Hepatic stellate cell (primary cell): ENCODE measurements at regions not wholly inside any gene's neighbourhood (a gene's known extent, or its start where the extent isn't known, plus 50 kb on each side); places are given as distances from the start of the nearest gene placed in this dataset.

ENCODE experiments used
- DNase-seq: peaks from one replicate; pipeline ENCODE4 v3.0.0; 2011; ENCODE audit warnings: low spot score

- no peak for DNase-seq
These were observed 179.9 kb downstream of the ZIC1 start for GRCh38 chr3:147589016-147589415.

GRCh38 chr3:147604136-147604535 lies 195.0 kb downstream of the ZIC1 start:
- no peak for DNase-seq

- no peak for DNase-seq
These were observed 204.6 kb downstream of the ZIC1 start for GRCh38 chr3:147613725-147614124.

- no peak for DNase-seq
These were observed 205.0 kb downstream of the ZIC1 start for GRCh38 chr3:147614210-147614609.

GRCh38 chr3:147615035-147615434 lies 205.9 kb downstream of the ZIC1 start:
- no peak for DNase-seq

GRCh38 chr3:147616998-147617619 lies 207.9 kb downstream of the ZIC1 start:
- DNase-seq, result peak; percentile 3

- no peak for DNase-seq
These were observed 209.5 kb downstream of the ZIC1 start for GRCh38 chr3:147618691-147619090.

DNA sequence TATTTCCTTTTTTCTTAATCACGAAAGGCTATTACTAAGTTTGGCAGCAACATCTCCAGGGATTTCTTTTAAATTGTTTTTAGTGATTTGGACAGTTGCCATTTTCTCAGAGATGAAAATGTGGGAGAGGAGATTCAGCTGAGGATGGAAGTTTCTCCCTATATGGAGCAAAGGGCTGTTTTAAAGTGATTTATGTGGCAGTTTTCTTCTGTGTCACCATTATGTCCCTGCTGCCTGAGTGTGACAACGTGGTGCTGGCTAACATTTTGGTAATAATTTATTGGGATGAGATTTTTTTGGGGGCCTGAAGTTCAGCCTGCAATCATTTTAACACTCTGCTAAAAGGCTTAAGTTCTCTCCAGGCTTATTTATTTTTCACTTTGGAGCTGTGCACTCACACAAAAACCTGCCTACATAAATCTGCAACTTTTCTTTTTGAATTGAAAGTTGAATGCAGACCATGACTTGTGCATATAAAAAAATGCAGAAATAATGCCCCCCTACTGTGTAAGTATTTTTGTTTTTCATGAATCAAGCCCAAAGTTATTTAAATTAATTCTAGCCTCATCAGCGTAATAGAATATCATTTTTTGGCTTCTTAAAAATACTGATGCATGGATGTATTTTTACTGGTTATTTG lies 210.9 kb downstream of the ZIC1 start:
- no peak for DNase-seq

- DNase-seq, result no peak
These were observed 211.7 kb downstream of the ZIC1 start for GRCh38 chr3:147620906-147621305.

DNA sequence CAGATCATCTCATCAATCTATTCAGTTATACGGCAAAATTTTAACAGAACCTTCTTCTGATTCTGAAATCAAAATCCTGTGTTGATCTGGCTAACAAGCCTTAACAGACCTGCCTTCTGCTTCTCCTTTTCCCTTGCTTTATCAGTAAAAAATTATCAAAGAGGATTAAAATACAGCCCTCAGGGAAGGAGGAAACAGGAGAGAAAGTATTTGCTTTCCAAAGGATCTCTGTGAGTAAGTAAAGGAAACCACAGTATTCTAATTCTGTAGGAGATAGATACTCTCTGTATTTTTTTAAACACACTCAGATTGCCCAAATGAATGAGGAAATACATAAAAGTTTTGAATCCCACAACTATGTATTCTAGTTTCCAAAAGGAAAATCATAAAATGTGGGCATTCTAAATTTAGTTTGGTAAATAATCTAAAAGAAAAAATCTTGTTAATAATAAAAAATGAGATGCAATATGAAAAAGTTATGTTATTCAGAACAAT lies 221.8 kb downstream of the ZIC1 start:
- no peak for DNase-seq

DNA sequence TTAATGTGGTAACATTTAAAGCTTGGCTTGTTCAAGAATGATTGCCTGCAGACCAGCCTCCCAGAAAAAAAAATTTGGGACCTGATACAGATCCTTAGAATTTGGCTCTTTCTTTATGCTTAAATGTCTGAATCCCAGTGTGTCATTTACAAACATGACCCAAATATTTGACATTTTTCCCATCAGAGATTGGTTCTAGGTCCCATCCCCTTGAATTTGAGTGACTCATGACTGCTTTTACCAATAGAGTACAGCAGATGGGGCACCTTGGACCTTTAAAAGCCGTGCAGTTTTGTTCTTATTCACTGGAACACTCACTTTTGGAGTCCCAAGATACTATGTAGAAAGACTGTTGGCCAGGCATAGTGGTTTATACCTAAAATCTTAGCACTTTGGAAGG lies 231.6 kb downstream of the ZIC1 start:
- no peak for DNase-seq

DNA sequence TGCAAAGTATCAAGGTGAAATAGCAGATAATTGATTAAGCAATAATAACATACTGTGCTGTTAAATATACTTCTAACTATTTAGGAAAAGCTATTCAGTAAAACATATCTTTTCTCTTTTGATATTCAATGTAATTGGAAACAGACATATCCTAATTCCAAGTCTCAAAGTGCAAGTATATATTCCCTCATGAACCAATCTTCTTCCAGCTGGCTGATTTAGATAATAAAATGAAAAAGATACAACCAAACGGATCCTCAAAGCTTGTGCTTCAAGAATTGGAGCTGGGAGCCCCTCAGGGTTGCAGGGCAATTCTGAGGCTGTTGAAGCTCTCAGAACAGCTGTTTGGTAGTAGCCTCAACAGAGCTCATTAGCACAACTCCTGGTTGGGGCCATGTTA lies 236.6 kb downstream of the ZIC1 start:
- DNase-seq, result no peak

- no peak for DNase-seq
These were observed 240.3 kb downstream of the ZIC1 start for GRCh38 chr3:147649475-147649874.

- DNase-seq, result no peak
These were observed 242.1 kb downstream of the ZIC1 start for GRCh38 chr3:147651107-147651778.

- DNase-seq, result no peak
These were observed 243.6 kb downstream of the ZIC1 start for GRCh38 chr3:147652651-147653366.

DNA sequence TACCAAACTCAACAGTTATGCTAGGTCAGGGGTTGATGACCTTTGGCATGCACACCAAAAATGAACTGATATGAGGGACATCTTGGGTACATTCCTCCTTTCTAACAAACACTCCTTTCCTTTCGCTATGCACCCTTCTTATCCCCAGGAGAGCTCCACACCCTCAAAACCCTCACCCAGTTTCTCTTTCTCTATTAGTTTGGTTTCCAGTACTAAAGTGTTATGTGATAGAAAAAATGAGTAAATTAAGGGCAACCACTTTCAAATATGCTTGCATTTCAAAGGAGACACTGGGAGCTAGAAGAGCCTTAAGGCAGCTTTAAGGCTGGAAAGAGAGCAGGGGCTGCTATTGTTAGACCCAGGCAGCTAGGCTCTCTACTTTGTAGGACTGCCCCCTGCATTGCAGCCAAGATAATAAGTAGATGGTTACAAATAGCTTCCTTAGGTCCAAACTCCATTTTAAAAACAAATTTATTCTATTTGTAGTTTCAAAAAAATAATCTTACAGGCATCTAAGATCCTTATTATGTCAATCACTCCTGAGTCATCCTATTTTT lies 244.3 kb downstream of the ZIC1 start:
- no peak for DNase-seq

DNA sequence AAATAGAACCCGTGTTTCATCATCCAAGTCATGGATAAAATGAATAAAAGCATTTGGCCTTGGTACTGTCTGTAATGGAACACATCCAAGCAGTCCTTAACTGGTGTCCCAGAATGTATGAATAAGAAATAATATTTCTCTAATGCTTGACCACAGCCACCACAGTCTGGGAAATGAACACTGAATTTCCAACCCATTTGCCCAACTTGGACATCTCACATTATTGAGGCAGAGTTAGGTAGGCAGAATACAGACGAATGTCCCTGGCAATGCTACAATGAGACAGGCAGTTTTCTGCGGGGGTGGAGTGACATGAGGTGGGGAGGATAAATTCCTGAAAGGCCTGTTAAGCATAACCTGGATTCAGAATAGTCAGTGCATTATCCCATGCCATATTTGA lies 245.7 kb downstream of the ZIC1 start:
- DNase-seq, result no peak

- DNase-seq, result no peak
These were observed 246.1 kb downstream of the ZIC1 start for GRCh38 chr3:147655236-147655635.

DNA sequence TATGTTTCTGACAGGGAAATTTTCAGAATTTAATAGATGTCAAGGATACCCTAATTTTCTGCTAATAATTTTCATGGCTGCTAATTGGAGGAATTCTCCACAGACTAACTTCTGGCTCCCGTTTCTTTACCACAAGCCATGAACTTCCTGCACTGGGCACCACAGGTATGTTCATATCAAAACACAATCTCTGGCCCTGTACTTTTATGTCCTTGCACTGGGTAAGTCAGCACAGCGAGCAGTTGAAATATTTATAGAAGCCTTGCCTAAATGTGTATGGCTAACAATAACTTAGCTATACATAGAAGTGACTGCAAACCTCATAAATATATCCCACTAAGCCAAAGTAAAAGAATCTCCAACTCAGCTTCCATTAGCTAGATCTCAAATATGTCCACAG lies 246.9 kb downstream of the ZIC1 start:
- DNase-seq, result no peak

- no peak for DNase-seq
These were observed 252.8 kb downstream of the ZIC1 start for GRCh38 chr3:147661916-147662315.

GRCh38 chr3:147662705-147663104 lies 253.5 kb downstream of the ZIC1 start:
- DNase-seq, result no peak

DNA sequence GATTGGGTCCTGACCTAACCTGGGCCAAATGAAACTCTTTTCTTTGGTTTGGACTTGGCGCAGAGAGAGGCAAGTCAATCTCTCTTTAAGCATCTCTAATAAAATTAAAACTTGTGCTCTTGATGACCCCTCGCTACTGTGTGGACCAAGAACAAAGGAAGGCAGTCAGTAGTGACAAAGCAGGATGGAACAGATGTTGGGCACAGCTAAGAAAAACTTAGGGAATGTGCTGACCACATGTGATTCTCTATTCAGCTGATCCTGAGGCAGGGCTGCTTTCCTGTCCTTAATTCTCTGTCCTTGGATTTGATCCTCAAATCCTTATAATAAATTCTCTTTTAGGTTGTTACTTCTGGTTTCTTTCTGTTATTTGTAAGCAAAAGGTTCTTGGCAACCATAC lies 259.9 kb downstream of the ZIC1 start:
- no peak for DNase-seq
